Mucosa of stomach (tissue), 1 donor: ENCODE measurements at regions not wholly inside any gene's neighbourhood (a gene's known extent, or its start where the extent isn't known, plus 50 kb on each side); places are given as distances from the start of the nearest gene placed in this dataset.

Experiments
- H3K27me3 ChIP-seq: one replicate; pipeline ENCODE4 v1.7.0; 2013; ENCODE audit warnings: mild to moderate bottlenecking, low read length; ENCODE audit not compliant: control insufficient read depth, insufficient read depth
- H3K36me3 ChIP-seq: one replicate; pipeline ENCODE4 v1.7.0; 2013; ENCODE audit warnings: low read length; ENCODE audit not compliant: control insufficient read depth, insufficient read depth
- H3K4me1 ChIP-seq: one replicate; pipeline ENCODE4 v1.7.0; 2013; ENCODE audit warnings: mild to moderate bottlenecking, low read length; ENCODE audit not compliant: control insufficient read depth, insufficient read depth
- H3K4me3 ChIP-seq: one replicate; pipeline ENCODE4 v1.7.0; 2013; ENCODE audit warnings: low read length
- H3K9ac ChIP-seq: one replicate; pipeline ENCODE4 v1.7.0; 2013; ENCODE audit warnings: mild to moderate bottlenecking, low read length, moderate library complexity
- H3K9me3 ChIP-seq: one replicate; pipeline ENCODE4 v1.7.0; 2013; ENCODE audit warnings: mild to moderate bottlenecking, low read length, moderate library complexity; ENCODE audit not compliant: control insufficient read depth
- donor health status: Pancreatic carcinoma.

DNA sequence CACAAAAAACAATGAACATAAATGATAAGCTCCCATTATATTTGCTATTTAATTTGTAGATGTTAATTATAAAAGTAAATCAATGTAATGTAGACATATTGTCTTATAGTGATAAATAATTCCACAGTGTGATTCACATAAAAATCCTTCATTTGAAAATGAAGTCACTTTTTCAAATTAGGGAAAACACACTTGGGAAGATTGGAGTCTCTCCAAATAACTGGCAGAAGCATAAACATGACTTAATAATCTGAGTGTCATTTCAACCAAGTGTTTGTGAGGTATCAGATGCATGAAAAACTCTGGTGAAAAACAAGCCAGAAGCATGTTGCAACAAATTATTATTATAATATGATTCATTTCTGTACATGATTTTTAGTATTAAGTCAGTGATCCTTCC lies 102.2 kb downstream of the CETN3 start:
- Histone ChIP-seq H3K4me1 (no peaks in the 10 kb centered on the region), H3K4me3 (no peak overlapping the region), H3K36me3 (no peaks in the 10 kb centered on the region), H3K27me3 (no peaks in the 10 kb centered on the region), H3K9me3 (no peaks in the 10 kb centered on the region), H3K9ac (no peak overlapping the region)

DNA sequence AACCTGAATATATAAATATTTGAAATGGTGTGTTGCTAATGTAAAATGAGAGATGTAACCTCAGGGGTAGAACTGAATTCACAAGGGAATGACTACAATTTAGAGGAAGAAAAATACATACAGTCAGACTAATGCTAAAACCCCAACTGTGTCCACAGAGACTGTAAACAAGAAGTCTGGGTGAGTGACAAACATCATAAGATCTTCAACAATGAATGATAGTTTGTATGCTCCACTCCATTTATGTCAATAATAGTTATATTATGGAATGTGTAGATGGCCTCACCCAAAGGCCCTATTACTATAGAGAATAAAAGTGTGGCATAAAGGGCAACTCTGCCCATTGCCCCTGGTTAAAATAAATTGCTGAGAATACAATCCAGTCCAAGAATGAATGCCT lies 102.9 kb downstream of the CETN3 start:
- H3K36me3 ChIP-seq, result no peaks in the 10 kb centered on the region

DNA sequence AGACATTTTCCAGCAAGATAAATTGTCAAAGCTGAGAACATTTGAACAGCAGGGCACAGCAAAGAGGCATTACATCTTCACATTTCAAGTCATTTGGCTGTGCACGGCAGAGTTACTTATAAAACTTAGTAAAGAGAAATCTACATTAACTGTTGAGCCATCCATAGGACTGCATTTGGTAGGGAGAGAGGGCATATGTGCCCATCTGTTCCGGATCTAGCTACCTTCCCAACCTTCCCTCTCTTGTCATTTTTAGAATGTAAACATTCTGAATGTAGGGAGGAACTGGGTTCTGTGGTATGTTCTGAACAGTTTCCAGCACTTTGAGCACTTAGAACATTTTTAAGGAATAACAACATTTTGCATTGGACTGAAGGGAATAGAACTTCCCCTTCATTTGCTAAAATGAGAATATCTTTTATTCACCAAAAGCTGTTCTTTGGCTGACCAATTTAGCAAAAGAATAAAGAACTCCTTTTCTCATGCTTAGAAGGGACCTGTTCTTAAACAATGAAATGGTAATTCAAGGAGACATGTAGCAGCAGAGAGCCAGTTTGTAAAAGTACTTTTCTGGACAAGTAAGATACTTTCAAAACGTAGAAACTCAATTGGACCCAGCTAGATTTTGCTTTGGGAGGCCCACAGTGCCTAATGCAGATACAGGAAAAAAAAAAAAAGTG lies 104.4 kb downstream of the CETN3 start:
- Histone ChIP-seq H3K36me3 (no peaks in the 10 kb centered on the region), H3K27me3 (no peaks in the 10 kb centered on the region)

More for the DNA sequence above, 102.9 kb downstream of the CETN3 start:
- Histone ChIP-seq H3K9me3 (no peaks in the 10 kb centered on the region), H3K4me1 (no peaks in the 10 kb centered on the region), H3K27me3 (no peaks in the 10 kb centered on the region), H3K4me3 (no peak overlapping the region), H3K9ac (no peak overlapping the region)

DNA sequence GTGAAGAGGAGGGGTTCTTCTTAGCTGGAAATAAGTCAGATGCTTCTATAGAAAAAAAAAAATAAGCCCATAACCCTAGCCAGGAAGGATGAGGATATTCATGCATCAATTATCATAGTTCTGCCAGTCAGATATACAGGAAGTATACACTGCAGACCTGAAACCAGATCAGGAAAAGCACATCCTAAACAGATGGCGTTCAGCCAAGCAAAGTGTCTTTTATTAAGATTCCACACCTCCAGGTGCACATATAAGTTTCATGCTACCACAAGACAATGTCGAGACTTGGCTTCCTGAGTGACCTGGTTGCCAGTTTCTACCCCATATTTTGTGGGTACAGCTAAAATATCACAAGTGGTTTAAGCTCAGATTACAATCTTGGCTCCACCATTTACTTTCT lies 108.3 kb downstream of the CETN3 start:
- H3K9ac ChIP-seq, result no peak overlapping the region
- no peaks in the 10 kb centered on the region for H3K9me3 ChIP-seq

More for the DNA sequence above, 104.4 kb downstream of the CETN3 start:
- H3K4me1 ChIP-seq, result no peaks in the 10 kb centered on the region
- no peaks in the 10 kb centered on the region for H3K9me3 ChIP-seq
- H3K9ac ChIP-seq, result no peak overlapping the region
- H3K4me3 ChIP-seq, result no peak overlapping the region

DNA sequence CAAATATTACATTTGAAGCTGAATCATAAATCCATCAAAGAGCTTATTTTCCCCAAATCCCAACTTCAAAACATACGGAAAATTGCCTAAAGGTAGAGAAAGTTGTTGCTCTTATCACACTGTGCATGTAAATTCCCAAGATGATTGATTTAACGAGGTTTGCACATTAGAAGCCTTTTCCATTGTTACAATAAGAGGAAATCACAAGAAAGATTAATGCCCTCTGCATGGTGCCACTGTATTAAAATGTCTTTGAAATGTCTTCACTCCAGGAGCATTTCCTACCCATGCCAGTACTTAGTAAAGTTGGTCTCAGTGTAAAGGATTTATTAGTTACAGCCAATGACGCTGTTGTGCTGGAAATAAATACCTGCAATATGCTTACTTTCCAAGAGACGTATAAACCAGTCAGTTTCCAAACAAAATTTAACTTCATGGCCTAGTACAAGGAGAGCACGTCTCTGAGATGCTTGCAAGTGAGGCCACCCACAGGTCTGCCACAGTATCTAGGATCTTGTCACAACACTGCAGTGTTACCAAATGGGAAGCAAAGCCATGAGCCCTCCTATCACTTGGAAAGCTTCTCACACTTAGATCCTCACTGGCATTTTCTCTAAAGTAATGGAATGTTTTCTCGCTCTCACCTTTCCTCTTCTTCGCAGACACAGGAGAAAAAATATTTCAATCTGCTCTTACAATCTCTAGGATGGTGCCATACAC lies 112.4 kb downstream of the CETN3 start:
- Histone ChIP-seq H3K9me3 (no peaks in the 10 kb centered on the region), H3K4me3 (no peak overlapping the region), H3K36me3 (no peaks in the 10 kb centered on the region), H3K4me1 (no peaks in the 10 kb centered on the region), H3K27me3 (no peaks in the 10 kb centered on the region), H3K9ac (no peak overlapping the region)

More for the DNA sequence above, 108.3 kb downstream of the CETN3 start:
- no peaks in the 10 kb centered on the region for H3K4me1 ChIP-seq
- H3K4me3 ChIP-seq, result no peak overlapping the region
- H3K36me3 ChIP-seq, result no peaks in the 10 kb centered on the region
- H3K27me3 ChIP-seq, result no peaks in the 10 kb centered on the region

DNA sequence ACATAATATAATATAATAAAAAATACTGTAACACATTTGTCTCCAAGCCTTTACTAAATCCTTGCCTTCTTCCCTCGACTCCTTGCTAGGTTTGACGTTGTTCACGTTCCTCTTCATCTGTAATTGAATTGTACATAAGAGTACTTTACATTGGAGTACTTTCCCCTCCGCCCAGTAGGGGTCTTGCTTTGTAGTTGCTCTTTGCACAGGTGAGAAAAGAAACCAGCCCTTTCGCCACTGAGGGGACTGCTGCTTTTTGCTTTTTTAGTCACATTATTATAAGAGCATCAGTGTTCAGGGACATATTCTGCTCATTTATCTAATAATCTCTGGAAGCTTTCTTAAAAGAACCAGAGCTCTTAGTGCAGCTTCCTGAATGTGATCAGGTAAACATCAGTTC lies 115.0 kb downstream of the CETN3 start:
- Histone ChIP-seq H3K9ac (no peak overlapping the region), H3K27me3 (no peaks in the 10 kb centered on the region), H3K4me1 (no peaks in the 10 kb centered on the region), H3K9me3 (no peaks in the 10 kb centered on the region), H3K4me3 (no peak overlapping the region), H3K36me3 (no peaks in the 10 kb centered on the region)

DNA sequence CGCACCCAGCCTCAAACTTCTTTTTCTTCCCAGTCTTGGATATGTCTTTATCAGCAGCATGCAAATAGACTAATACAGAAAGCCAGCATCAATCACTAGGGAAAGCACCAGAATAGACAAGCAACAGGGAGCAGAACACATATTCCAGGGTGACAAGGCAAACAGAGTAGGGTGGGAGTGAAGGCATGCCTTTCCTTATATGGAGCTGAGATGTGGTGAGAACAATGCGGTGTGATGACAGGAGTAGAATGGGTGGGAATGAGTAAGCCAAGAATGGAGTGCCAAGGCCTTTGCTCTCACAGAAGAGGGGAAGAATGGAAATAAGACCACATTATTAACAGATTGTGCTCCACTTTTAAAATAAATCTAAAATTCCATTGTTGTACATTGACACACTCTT lies 115.6 kb downstream of the CETN3 start:
- no peaks in the 10 kb centered on the region for H3K9me3 ChIP-seq
- H3K4me3 ChIP-seq, result no peak overlapping the region
- no peaks in the 10 kb centered on the region for H3K4me1 ChIP-seq
- no peak overlapping the region for H3K9ac ChIP-seq
- H3K36me3 ChIP-seq, result no peaks in the 10 kb centered on the region
- no peaks in the 10 kb centered on the region for H3K27me3 ChIP-seq

DNA sequence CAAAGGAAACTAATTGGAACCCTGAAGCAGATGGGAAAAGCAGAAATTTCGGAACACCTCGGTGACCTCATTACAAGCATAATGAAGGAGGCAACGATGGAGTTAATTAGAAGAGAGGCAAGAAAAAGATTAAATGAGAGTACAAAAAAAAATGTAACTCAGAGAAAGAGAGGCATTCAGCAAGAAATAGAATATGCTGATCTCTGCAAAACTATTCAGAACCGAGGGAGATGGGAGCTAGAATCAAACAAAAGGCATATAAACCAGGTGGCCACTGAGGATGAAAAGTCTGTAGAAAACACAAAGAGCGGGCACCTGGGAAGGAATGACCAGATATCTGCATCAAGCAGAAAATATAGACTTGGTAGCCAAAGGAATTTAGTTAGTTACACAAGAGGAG lies 118.9 kb downstream of the CETN3 start:
- no peak overlapping the region for H3K4me3 ChIP-seq
- no peaks in the 10 kb centered on the region for H3K4me1 ChIP-seq
- no peaks in the 10 kb centered on the region for H3K9me3 ChIP-seq
- no peaks in the 10 kb centered on the region for H3K27me3 ChIP-seq
- H3K36me3 ChIP-seq, result no peaks in the 10 kb centered on the region
- no peak overlapping the region for H3K9ac ChIP-seq

DNA sequence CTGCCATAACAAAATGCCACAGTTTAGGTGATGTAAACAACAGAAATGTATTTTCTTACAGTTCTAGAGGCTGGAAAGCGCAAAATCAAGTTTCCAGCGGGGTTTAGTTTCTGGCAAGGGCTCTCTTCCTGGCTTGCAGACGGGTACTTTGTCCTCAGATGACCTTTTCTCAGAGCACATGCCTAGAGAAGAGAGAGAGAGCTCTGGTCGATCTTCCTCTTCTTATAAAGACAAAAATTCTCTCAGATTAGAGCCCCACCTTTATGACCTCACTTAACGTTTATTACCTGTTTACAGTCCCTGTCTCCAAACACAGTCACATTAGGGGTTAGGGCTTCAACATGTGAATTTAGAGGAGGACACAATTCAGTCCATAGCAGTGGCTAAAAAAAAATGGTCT lies 119.7 kb downstream of the CETN3 start:
- no peak overlapping the region for H3K4me3 ChIP-seq
- no peaks in the 10 kb centered on the region for H3K9me3 ChIP-seq
- no peaks in the 10 kb centered on the region for H3K36me3 ChIP-seq
- no peaks in the 10 kb centered on the region for H3K4me1 ChIP-seq
- no peaks in the 10 kb centered on the region for H3K27me3 ChIP-seq
- H3K9ac ChIP-seq, result no peak overlapping the region

DNA sequence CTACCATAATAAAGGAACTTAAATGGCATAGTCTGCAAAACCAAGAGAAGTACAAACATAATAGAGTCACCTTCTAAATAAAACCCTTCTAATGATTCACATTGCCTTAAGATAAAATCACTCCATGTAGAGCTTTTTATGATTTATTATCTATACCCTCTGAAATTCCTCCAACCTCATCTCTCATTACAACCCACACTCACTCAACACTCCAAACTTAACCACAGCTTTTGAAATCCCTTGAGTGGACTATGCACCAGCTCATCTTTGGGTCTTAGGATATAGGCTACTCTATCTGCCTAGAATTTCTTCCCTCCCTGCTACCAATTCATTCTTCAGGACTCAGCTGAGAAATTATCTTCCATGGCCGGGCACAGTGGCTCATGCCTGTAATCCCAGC lies 122.5 kb downstream of the CETN3 start:
- no peaks in the 10 kb centered on the region for H3K36me3 ChIP-seq

DNA sequence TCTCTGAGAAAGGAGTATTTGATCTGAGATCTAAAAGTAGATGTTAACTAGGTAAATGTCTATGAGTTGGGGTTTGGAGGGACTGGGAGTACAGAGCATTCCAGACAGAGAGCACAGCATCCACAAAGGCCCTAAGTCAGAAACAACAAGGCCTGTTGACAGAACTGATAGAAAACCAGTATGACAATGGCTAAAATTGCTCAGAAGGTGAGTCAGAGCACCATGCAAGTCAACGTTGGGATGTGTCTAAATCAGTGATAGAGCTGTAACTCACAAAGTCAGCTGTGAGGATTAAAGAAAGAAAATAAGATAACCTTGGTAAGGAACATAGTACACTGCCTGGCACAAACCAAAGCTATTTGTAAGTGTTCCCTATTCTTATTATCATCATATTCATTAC lies 124.0 kb downstream of the CETN3 start:
- Histone ChIP-seq H3K4me1 (no peaks in the 10 kb centered on the region), H3K27me3 (no peaks in the 10 kb centered on the region), H3K9ac (no peak overlapping the region), H3K36me3 (no peaks in the 10 kb centered on the region), H3K4me3 (no peak overlapping the region), H3K9me3 (no peaks in the 10 kb centered on the region)

More for the DNA sequence above, 122.5 kb downstream of the CETN3 start:
- H3K4me3 ChIP-seq, result no peak overlapping the region
- H3K4me1 ChIP-seq, result no peaks in the 10 kb centered on the region
- no peak overlapping the region for H3K9ac ChIP-seq
- H3K27me3 ChIP-seq, result no peaks in the 10 kb centered on the region
- no peaks in the 10 kb centered on the region for H3K9me3 ChIP-seq

DNA sequence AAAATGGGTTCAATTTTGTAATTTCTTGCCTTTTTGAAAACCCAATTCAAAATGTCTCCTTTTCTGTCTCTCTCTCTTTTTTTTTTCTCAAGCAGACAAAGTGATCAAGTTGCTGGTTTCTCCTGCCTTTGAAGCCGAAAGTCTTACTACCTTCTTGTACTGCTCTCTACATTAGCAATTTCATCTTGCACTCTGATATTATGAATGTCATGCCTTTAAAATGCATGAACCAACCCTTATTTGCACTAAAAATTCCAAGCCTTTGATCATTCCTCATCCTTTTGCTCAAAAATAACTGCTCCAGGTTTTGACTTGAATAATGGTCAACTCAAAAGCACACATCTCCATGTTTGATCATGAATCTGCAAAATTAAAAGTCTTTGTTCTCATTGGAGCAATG lies 125.2 kb downstream of the CETN3 start:
- Histone ChIP-seq H3K9me3 (no peaks in the 10 kb centered on the region), H3K27me3 (no peaks in the 10 kb centered on the region), H3K4me1 (no peaks in the 10 kb centered on the region), H3K36me3 (no peaks in the 10 kb centered on the region), H3K4me3 (no peak overlapping the region), H3K9ac (no peak overlapping the region)
